Lung (tissue), 11 donors: ENCODE measurements at regions not wholly inside any gene's neighbourhood (a gene's known extent, or its start where the extent isn't known, plus 50 kb on each side); places are given as distances from the start of the nearest gene placed in this dataset.

Experiments
- ATAC-seq: fragments of 200-7000 bp; cut with Tn5 transposase; one replicate; pipeline ENCODE4 v1.9.1; 2020; ENCODE audit warnings: moderate number of reproducible peaks; ENCODE audit not compliant: insufficient read depth, low FRiP score
- DNase-seq, 3 donors: peaks; one replicate each; pipeline ENCODE4 v3.0.0-alpha.2; 2013 to 2017
- H3K27ac ChIP-seq, 2 donors: one replicate each; pipeline ENCODE4 v1.5.1; 2013; ENCODE audit warnings: mild to moderate bottlenecking in 2 of 2, moderate library complexity in 2 of 2, control low read depth in 1 of 2, inconsistent platforms in 1 of 2, low read depth in 1 of 2, low read length in 1 of 2
- H3K27me3 ChIP-seq, 3 donors: one replicate each; pipeline ENCODE4 v1.5.1; 2013; ENCODE audit warnings: low read length in 2 of 3; ENCODE audit not compliant: control insufficient read depth in 3 of 3, insufficient read depth in 3 of 3
- H3K36me3 ChIP-seq, 4 donors: one replicate each; pipeline ENCODE4 v1.5.1; 2013; ENCODE audit warnings: low read length in 4 of 4, mild to moderate bottlenecking in 1 of 4, moderate library complexity in 1 of 4; ENCODE audit not compliant: control insufficient read depth in 4 of 4, insufficient read depth in 4 of 4
- H3K4me1 ChIP-seq, 5 donors: one replicate each; pipeline ENCODE4 v1.5.1; 2013; ENCODE audit warnings: low read length in 5 of 5, mild to moderate bottlenecking in 2 of 5, moderate library complexity in 1 of 5; ENCODE audit not compliant: control insufficient read depth in 5 of 5, insufficient read depth in 5 of 5
- H3K4me3 ChIP-seq: one replicate; pipeline ENCODE4 v1.5.1; 2013; ENCODE audit warnings: mild to moderate bottlenecking, control low read depth, moderate library complexity
- H3K9ac ChIP-seq, 2 donors: one replicate each; pipeline ENCODE4 v1.5.1; 2013; ENCODE audit warnings: low read length in 2 of 2, control low read depth in 1 of 2; ENCODE audit not compliant: insufficient read depth in 1 of 2
- H3K9me3 ChIP-seq, 4 donors: one replicate each; pipeline ENCODE4 v1.5.1; 2013; ENCODE audit warnings: low read length in 3 of 4, mild to moderate bottlenecking in 1 of 4, moderate library complexity in 1 of 4; ENCODE audit not compliant: control insufficient read depth in 4 of 4, insufficient read depth in 3 of 4
- WGBS, 2 donors: extraction: QIAGEN DNeasy Blood & Tissue Kit; methylation state at CpG; one replicate each; pipeline ENCODE4 v1.1.7; 2013; 5-methylcytosine and 5-hydroxymethylcytosine counted together
- TF ChIP-seq, protein P1 (sequence below): IDR thresholded peaks from 2 replicates; pipeline ENCODE4 v1.5.1; 2012; ENCODE audit warnings: mild to moderate bottlenecking; ENCODE audit errors: control extremely low read depth, extremely low read depth
- donor health status: control.
- donor health status: control.
- donor health status: Bipolar disorder and iron deficiency.
- donor health status: healthy.
- donor health status: DM: yes; HTN: yes; CAD: no.

DNA sequence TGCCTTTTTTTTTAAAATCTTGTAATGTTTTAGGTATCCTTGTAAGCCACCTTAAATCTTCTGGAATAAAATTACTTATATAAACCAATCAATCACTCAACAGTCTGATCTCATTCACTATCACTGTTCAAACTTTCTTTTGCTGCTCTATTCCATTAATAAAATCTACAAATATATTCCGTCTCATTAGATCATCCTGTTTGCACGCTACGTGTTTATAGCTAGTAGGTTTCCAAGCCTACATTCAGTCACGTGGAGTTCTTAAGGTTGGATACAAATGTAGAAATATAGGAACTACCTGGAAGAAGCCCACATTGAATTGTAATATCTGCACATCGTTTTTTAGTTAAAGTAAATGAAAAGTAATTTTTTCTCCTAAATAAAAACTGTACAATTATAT lies 274.8 kb upstream of the CNTN4 start:
- Histone ChIP-seq H3K27me3 (no peaks in the 10 kb centered on the region), H3K36me3 (no peaks in the 10 kb centered on the region), H3K4me1 (no peaks in the 10 kb centered on the region), H3K9ac (no peak overlapping the region), H3K4me3 (no peak overlapping the region), H3K9me3 (no peaks in the 10 kb centered on the region), H3K27ac (no peak overlapping the region)
- no peak for ATAC-seq
- no peak for DNase-seq
- TF ChIP-seq, protein P1, sequence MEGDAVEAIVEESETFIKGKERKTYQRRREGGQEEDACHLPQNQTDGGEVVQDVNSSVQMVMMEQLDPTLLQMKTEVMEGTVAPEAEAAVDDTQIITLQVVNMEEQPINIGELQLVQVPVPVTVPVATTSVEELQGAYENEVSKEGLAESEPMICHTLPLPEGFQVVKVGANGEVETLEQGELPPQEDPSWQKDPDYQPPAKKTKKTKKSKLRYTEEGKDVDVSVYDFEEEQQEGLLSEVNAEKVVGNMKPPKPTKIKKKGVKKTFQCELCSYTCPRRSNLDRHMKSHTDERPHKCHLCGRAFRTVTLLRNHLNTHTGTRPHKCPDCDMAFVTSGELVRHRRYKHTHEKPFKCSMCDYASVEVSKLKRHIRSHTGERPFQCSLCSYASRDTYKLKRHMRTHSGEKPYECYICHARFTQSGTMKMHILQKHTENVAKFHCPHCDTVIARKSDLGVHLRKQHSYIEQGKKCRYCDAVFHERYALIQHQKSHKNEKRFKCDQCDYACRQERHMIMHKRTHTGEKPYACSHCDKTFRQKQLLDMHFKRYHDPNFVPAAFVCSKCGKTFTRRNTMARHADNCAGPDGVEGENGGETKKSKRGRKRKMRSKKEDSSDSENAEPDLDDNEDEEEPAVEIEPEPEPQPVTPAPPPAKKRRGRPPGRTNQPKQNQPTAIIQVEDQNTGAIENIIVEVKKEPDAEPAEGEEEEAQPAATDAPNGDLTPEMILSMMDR: no peak
- 71 to 72% methylated on average over 5 of the region's 5 CpGs for WGBS, 2 donors

DNA sequence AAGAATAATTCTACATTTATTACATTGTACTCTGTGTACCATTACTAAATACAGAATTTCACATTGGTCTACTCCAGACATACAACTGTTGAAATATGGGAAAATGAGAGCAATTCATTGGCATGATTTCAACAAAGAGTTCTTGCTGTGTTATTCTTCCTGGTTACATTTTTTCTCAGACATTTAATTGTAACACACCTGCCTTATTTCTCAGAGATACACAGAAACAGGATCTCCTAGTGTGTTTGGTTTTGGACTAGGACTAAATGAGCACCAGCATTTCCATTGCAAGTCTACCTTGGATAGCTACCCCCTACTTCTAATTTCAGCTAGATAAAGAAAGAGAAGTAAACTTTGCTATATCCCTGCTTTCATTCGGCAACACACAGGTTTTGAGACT lies 274.3 kb upstream of the CNTN4 start:
- Histone ChIP-seq H3K4me3 (no peak overlapping the region), H3K9ac (no peak overlapping the region), H3K9me3 (no peaks in the 10 kb centered on the region), H3K27me3 (no peaks in the 10 kb centered on the region), H3K27ac (no peak overlapping the region), H3K36me3 (no peaks in the 10 kb centered on the region), H3K4me1 (no peaks in the 10 kb centered on the region)
- DNase-seq (peak in 1 of 3 donors; percentile 2), ATAC-seq (no peak)
- TF ChIP-seq, protein P1: no peak
- WGBS, 2 donors: 87 to 90% methylated on average over 1 of the region's 1 CpG

DNA sequence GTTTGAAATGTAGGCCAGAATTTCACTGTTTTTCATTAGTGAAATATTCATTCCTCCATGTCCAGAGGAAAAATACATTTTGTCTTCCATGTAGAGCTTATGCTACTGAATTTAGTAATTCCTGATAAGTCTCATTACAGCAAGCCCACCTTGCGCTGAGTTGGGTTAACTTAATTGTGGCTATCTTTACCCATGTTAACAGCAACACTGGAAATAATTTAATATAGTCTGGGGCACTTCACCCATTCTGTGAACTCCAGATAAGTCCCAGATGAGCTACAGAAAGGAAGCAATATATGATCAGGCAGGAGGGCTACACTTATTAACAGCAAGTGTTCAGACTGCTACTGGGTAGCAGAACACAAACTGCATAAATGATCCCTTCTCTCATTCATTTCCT lies 270.1 kb upstream of the CNTN4 start:
- Histone ChIP-seq H3K36me3 (no peaks in the 10 kb centered on the region), H3K27ac (no peak overlapping the region), H3K4me3 (no peak overlapping the region), H3K27me3 (no peaks in the 10 kb centered on the region), H3K9ac (no peak overlapping the region), H3K9me3 (no peaks in the 10 kb centered on the region), H3K4me1 (no peaks in the 10 kb centered on the region)
- TF ChIP-seq, protein P1: no peak
- 94 to 100% methylated on average over 1 of the region's 1 CpG for WGBS, 2 donors
- DNase-seq: no peak
- no peak for ATAC-seq

DNA sequence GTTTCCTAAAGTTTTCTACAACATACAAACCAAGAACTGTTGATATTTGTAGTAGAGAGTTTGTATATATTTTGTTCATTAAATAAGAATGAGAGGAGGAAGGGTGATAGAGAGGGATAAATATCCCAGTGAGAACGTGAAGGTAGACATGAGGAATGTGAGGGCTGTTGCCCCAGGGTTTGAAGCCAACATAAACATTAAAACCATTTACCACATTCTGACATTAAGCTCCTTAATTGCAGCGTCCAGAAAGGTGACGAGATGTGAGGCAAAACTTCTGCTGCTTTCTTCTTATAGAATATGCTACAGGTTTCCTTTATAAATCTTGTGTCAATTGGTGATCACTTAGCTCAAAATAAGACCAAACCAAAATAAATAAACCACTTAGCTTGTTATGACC lies 267.8 kb upstream of the CNTN4 start:
- H3K4me1 ChIP-seq: no peaks in the 10 kb centered on the region
- H3K4me3 ChIP-seq: no peak overlapping the region
- TF ChIP-seq, protein P1: no peak
- peaks cover 0 to under 1% (median 0%) of the 10 kb centered on the region in 4 donors for H3K9me3 ChIP-seq
- no peaks in the 10 kb centered on the region for H3K27me3 ChIP-seq
- DNase-seq (no peak), ATAC-seq (no peak)
- no peak overlapping the region for H3K27ac ChIP-seq
- no peak overlapping the region for H3K9ac ChIP-seq
- no peaks in the 10 kb centered on the region for H3K36me3 ChIP-seq
- 45 to 55% methylated on average over 3 of the region's 3 CpGs for WGBS, 2 donors
